H1 (cell line): ENCODE measurements at regions not wholly inside any gene's neighbourhood (a gene's known extent, or its start where the extent isn't known, plus 50 kb on each side); places are given as distances from the start of the nearest gene placed in this dataset.

Experiments used
- CTCF ChIA-PET: fragments of 300-600 bp; sonication (Branson Sonifier 250); formaldehyde crosslinking; loops from one replicate; lab custom pipeline; 2021; ENCODE audit not compliant: partially characterized antibody; lab: Charles Lee
- POLR2A ChIA-PET: fragments of 300-600 bp; sonication (Branson Sonifier 250); formaldehyde crosslinking; loops from one replicate; lab custom pipeline; 2021; ENCODE audit warnings: inconsistent platforms; ENCODE audit not compliant: partially characterized antibody; lab: Charles Lee
- DNase-seq, 2 experiments: peaks; one replicate each; pipeline versions ENCODE4 v3.0.0 to v3.0.0-alpha.2; 2010 to 2022; ENCODE audit warnings: low spot score in 2 of 2, low read depth in 1 of 2, mixed read lengths in 1 of 2
- FAIRE-seq: peaks from 2 replicates; lab custom pipeline; 2011; peaks lifted over from hg19 to GRCh38; lab: Jason Lieb, UNC
- H2AFZ ChIP-seq: 2 replicates; pipeline ENCODE4 v1.8.1; 2012; ENCODE audit warnings: low read length, inconsistent platforms
- H2AK5ac ChIP-seq: 2 replicates; pipeline ENCODE4 v1.6.1; 2013; ENCODE audit warnings: low read depth, low read length
- H2BK120ac ChIP-seq: replicated peaks from 2 replicates; pipeline ENCODE3; 2013; ENCODE audit warnings: low read depth, low read length, inconsistent platforms
- H2BK12ac ChIP-seq: 2 replicates; pipeline ENCODE4 v1.6.1; 2013; ENCODE audit warnings: low read depth, low read length
- H2BK15ac ChIP-seq: 2 replicates; pipeline ENCODE4 v1.6.1; 2013; ENCODE audit warnings: low read length
- H2BK20ac ChIP-seq: 2 replicates; pipeline ENCODE4 v1.6.1; 2013; ENCODE audit warnings: low read length
- H2BK5ac ChIP-seq: 2 replicates; pipeline ENCODE4 v1.6.1; 2013; ENCODE audit warnings: low read depth, low read length
- H3K14ac ChIP-seq: 2 replicates; pipeline ENCODE4 v1.6.1; 2013; ENCODE audit warnings: inconsistent platforms; ENCODE audit not compliant: insufficient read length
- H3K18ac ChIP-seq: 2 replicates; pipeline ENCODE4 v1.6.1; 2013; ENCODE audit warnings: low read length; ENCODE audit errors: extremely low read depth
- H3K23ac ChIP-seq: 2 replicates; pipeline ENCODE4 v1.6.1; 2013; ENCODE audit warnings: inconsistent platforms; ENCODE audit not compliant: insufficient read length
- H3K23me2 ChIP-seq: 2 replicates; pipeline ENCODE4 v1.6.1; 2013; ENCODE audit warnings: low read depth, low read length
- H3K27ac ChIP-seq: 2 replicates; pipeline ENCODE4 v1.6.1; 2011; ENCODE audit warnings: low read depth, low read length, inconsistent platforms
- H3K27me3 ChIP-seq, 4 experiments: replicated peaks in 1 of 4; 1 replicate in 1 of 4; 2 replicates in 3 of 4; pipeline versions ENCODE4 v1.6.1 to v1.8.1; 2011 to 2013; ENCODE audit warnings: low read length in 3 of 4, mild to moderate bottlenecking in 3 of 4, inconsistent platforms in 2 of 4, mixed read lengths in 2 of 4, moderate library complexity in 1 of 4; ENCODE audit not compliant: control insufficient read depth in 3 of 4, insufficient read depth in 3 of 4; ENCODE audit errors: extremely low read depth in 1 of 4
- H3K36me3 ChIP-seq, 4 experiments: 2 replicates each; pipeline versions ENCODE4 v1.6.1 to v1.8.1; 2011 to 2013; ENCODE audit warnings: mild to moderate bottlenecking in 4 of 4, low read length in 3 of 4, moderate library complexity in 2 of 4, control low read depth in 1 of 4, inconsistent platforms in 1 of 4; ENCODE audit not compliant: insufficient read depth in 4 of 4, control insufficient read depth in 2 of 4
- H3K4ac ChIP-seq: replicated peaks from 2 replicates; pipeline ENCODE3; 2013; ENCODE audit warnings: low read length, low read depth, mixed read lengths, inconsistent platforms; ENCODE audit not compliant: insufficient read length
- H3K4me1 ChIP-seq, 4 experiments: replicated peaks in 1 of 4; 1 replicate in 1 of 4; 2 replicates in 3 of 4; pipeline versions ENCODE4 v1.6.1 to v1.8.1; 2011 to 2013; ENCODE audit warnings: low read length in 3 of 4, inconsistent platforms in 2 of 4, mixed read lengths in 1 of 4; ENCODE audit not compliant: insufficient read depth in 4 of 4, control insufficient read depth in 3 of 4
- H3K4me2 ChIP-seq, 2 experiments: 2 replicates each; pipeline versions ENCODE4 v1.6.1 to v1.8.1; 2011 to 2013; ENCODE audit warnings: low read depth in 2 of 2, low read length in 2 of 2, control low read depth in 1 of 2, inconsistent platforms in 1 of 2, mild to moderate bottlenecking in 1 of 2; ENCODE audit not compliant: insufficient read depth in 1 of 2
- H3K4me3 ChIP-seq, 4 experiments: fragments of 200-600, 300-600 bp in 1 of 4; sonication (generic), shearing (Covaris generic), sonication (Bioruptor Twin) in 1 of 4; 2 replicates each; pipeline versions ENCODE4 v1.5.1 to v1.8.1; 2011 to 2016; ENCODE audit warnings: low read length in 4 of 4, low read depth in 3 of 4, control low read depth in 2 of 4, inconsistent platforms in 2 of 4, mild to moderate bottlenecking in 2 of 4, mixed read lengths in 1 of 4, moderate library complexity in 1 of 4; ENCODE audit not compliant: insufficient read depth in 2 of 4; ENCODE audit errors: extremely low read depth in 1 of 4
- H3K56ac ChIP-seq: replicated peaks from 2 replicates; pipeline ENCODE3; 2013; ENCODE audit warnings: low read depth, mild to moderate bottlenecking, mixed read lengths, low read length, inconsistent platforms; ENCODE audit not compliant: insufficient read length
- H3K79me1 ChIP-seq: 2 replicates; pipeline ENCODE4 v1.6.1; 2013; ENCODE audit warnings: low read depth, low read length, control low read depth
- H3K79me2 ChIP-seq, 2 experiments: 2 replicates each; pipeline versions ENCODE4 v1.6.1 to v1.8.1; 2012 to 2013; ENCODE audit warnings: low read length in 2 of 2, mild to moderate bottlenecking in 2 of 2, inconsistent platforms in 1 of 2; ENCODE audit not compliant: insufficient read depth in 2 of 2, control insufficient read depth in 1 of 2
- H3K9ac ChIP-seq, 4 experiments: replicated peaks in 1 of 4; 1 replicate in 1 of 4; 2 replicates in 3 of 4; pipeline versions ENCODE4 v1.6.1 to v1.8.1; 2011 to 2013; ENCODE audit warnings: low read depth in 3 of 4, low read length in 3 of 4, control low read depth in 2 of 4, mild to moderate bottlenecking in 2 of 4, moderate library complexity in 2 of 4, inconsistent platforms in 1 of 4; ENCODE audit errors: extremely low read depth in 1 of 4
- H3K9me3 ChIP-seq, 2 experiments: 2 replicates each; pipeline versions ENCODE4 v1.6.1 to v1.8.1; 2012 to 2013; ENCODE audit warnings: mild to moderate bottlenecking in 2 of 2, moderate library complexity in 2 of 2, control low read depth in 1 of 2, inconsistent platforms in 1 of 2, low read depth in 1 of 2, low read length in 1 of 2, mixed read lengths in 1 of 2; ENCODE audit not compliant: insufficient read depth in 2 of 2
- H4K20me1 ChIP-seq, 2 experiments: replicated peaks in 1 of 2; 2 replicates each; pipeline versions ENCODE3 to v1.8.1; 2011 to 2013; ENCODE audit warnings: inconsistent platforms in 2 of 2, low read length in 2 of 2, mild to moderate bottlenecking in 1 of 2; ENCODE audit not compliant: insufficient read depth in 2 of 2, control insufficient read depth in 1 of 2
- H4K5ac ChIP-seq: 2 replicates; pipeline ENCODE4 v1.6.1; 2013; ENCODE audit warnings: low read length, low read depth, mixed read lengths, inconsistent platforms; ENCODE audit not compliant: insufficient read length
- H4K8ac ChIP-seq: 2 replicates; pipeline ENCODE4 v1.8.0; 2013; ENCODE audit warnings: mild to moderate bottlenecking, moderate library complexity, low read length, inconsistent platforms; ENCODE audit not compliant: insufficient read depth; ENCODE audit errors: extremely low read depth
- H4K91ac ChIP-seq: replicated peaks from 2 replicates; pipeline ENCODE3; 2013; ENCODE audit warnings: low read length, mixed read lengths, inconsistent platforms; ENCODE audit not compliant: insufficient read length
- CEBPB ChIP-seq: IDR thresholded peaks from 2 replicates; pipeline ENCODE4 v1.6.1; 2012; ENCODE audit warnings: low read depth, low read length
- EP300 ChIP-seq, 2 experiments: IDR thresholded peaks; 1 replicate in 1 of 2; 2 replicates in 1 of 2; pipeline ENCODE4 v1.6.1; 2011 to 2012; ENCODE audit warnings: low read depth in 2 of 2, low read length in 2 of 2, mild to moderate bottlenecking in 2 of 2, borderline replicate concordance in 1 of 2, inconsistent platforms in 1 of 2, moderate library complexity in 1 of 2
- JUND ChIP-seq: IDR thresholded peaks from 2 replicates; pipeline ENCODE4 v1.6.1; 2011; ENCODE audit warnings: mild to moderate bottlenecking, improper control_type of control experiment, low read length
- RBBP5 ChIP-seq: IDR thresholded peaks from 2 replicates; pipeline ENCODE4 v1.7.1; 2012; ENCODE audit warnings: low read depth, mild to moderate bottlenecking, inconsistent platforms, low read length, moderate library complexity, borderline replicate concordance
- RNF2 ChIP-seq: fragments of 200-900, 300-1000 bp; sonication (generic); IDR thresholded peaks from 2 replicates; pipeline ENCODE4 v1.7.1; 2016; ENCODE audit warnings: borderline replicate concordance, low read depth, mild to moderate bottlenecking, antibody characterized with exemption, low read length; ENCODE audit not compliant: poor library complexity, severe bottlenecking; ENCODE audit errors: missing control alignments
- RXRA ChIP-seq: IDR thresholded peaks from 2 replicates; pipeline ENCODE4 v1.6.1; 2011; ENCODE audit warnings: low read depth, mild to moderate bottlenecking, low read length, moderate library complexity; ENCODE audit not compliant: insufficient read depth
- SIX5 ChIP-seq: IDR thresholded peaks from 2 replicates; pipeline ENCODE4 v1.6.1; 2011; ENCODE audit warnings: mild to moderate bottlenecking, low read depth, low read length
- SP4 ChIP-seq: IDR thresholded peaks from 2 replicates; pipeline ENCODE4 v1.6.1; 2012; ENCODE audit warnings: low read length, inconsistent platforms
- SRF ChIP-seq: IDR thresholded peaks from 2 replicates; pipeline ENCODE4 v1.6.1; 2011; ENCODE audit warnings: mild to moderate bottlenecking, low read depth, low read length, moderate library complexity
- TAF1 ChIP-seq: IDR thresholded peaks from 2 replicates; pipeline ENCODE4 v1.6.1; 2011; ENCODE audit warnings: mild to moderate bottlenecking, low read depth, low read length
- TAF7 ChIP-seq: optimal IDR thresholded peaks from 2 replicates; pipeline ENCODE3; 2011; ENCODE audit warnings: low read depth, mild to moderate bottlenecking, inconsistent platforms, low read length, moderate library complexity, borderline replicate concordance
- WGBS, 2 experiments: shearing (Covaris generic) in 1 of 2; methylation state at CpG; one replicate each; pipeline versions ENCODE4 v1.1.6 to v1.1.7; 2013 to 2015; ENCODE audit warnings: low lambda C conversion rate in 2 of 2, mixed read lengths in 2 of 2, inconsistent platforms in 1 of 2, low coverage in 1 of 2, missing lambda C conversion rate in 1 of 2; ENCODE audit not compliant: insufficient replicate concordance in 2 of 2, insufficient coverage in 1 of 2, insufficient read length in 1 of 2; ENCODE audit errors: extremely low coverage in 1 of 2, missing lambda C conversion rate in 1 of 2; 5-methylcytosine and 5-hydroxymethylcytosine counted together
- TF ChIP-seq, protein P1 (sequence below): IDR thresholded peaks from 2 replicates; pipeline ENCODE4 v1.6.1; 2012; ENCODE audit warnings: inconsistent platforms
- TF ChIP-seq, protein P2 (sequence below): IDR thresholded peaks from 2 replicates; pipeline ENCODE4 v1.6.1; 2012; ENCODE audit warnings: inconsistent platforms

DNA sequence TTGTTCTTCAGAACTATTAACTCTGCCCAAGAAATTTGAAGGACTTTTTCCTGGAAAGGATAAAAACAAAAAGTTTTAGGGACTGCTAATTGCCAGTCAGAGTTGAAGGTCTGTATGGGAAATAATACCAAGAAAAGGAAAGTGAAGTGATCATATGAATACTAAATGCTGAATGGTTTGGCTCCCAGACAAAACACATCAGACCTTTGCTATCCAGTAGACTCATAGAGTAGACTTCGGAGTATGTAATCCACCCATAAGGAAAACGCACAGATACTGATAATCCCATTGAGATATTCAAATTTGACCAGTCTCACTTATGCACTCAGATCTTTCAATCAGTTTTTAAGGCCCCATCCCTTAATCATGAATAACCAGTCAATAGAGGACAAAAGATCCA, 319.0 kb upstream of the PTGER4 start:
- no peak overlapping the region for H3K4me3 ChIP-seq
- H4K20me1 ChIP-seq, result no peaks in the 10 kb centered on the region
- no peak overlapping the region for H2BK20ac ChIP-seq
- H3K9ac ChIP-seq, result no peak overlapping the region
- no peaks in the 10 kb centered on the region for H3K79me2 ChIP-seq
- no peak overlapping the region for H4K91ac ChIP-seq
- no peak overlapping the region for H3K4me2 ChIP-seq
- H3K27me3 ChIP-seq, result no peaks in the 10 kb centered on the region
- POLR2A ChIA-PET, result no interaction called here
- H3K79me1 ChIP-seq, result no peaks in the 10 kb centered on the region
- H3K4me1 ChIP-seq, result no peaks in the 10 kb centered on the region
- no peak overlapping the region for H3K4ac ChIP-seq
- no peak overlapping the region for H3K14ac ChIP-seq
- H3K27ac ChIP-seq, result no peak overlapping the region
- WGBS, 2 experiments, result 95% methylated on average over 2 of the region's 2 CpGs; no CpG with 5 or more reads in 1 of the 2 experiments
- H3K56ac ChIP-seq, result no peak overlapping the region
- H3K36me3 ChIP-seq, result no peaks in the 10 kb centered on the region
- no peak overlapping the region for H2BK120ac ChIP-seq
- CTCF ChIA-PET, result no interaction called here
- no peak overlapping the region for H2AFZ ChIP-seq
- H2BK15ac ChIP-seq, result no peak overlapping the region
- no peak overlapping the region for H2BK12ac ChIP-seq
- H4K8ac ChIP-seq, result no peak overlapping the region
- peaks cover 3% of the 10 kb centered on the region in 2 experiments; a peak in 1 of 4 replicates for H3K9me3 ChIP-seq
- no peak overlapping the region for H3K23ac ChIP-seq
- H2AK5ac ChIP-seq, result no peak overlapping the region
- no peak overlapping the region for H3K18ac ChIP-seq
- no peak for FAIRE-seq
- no peak overlapping the region for H4K5ac ChIP-seq
- DNase-seq, result no peak
- H3K23me2 ChIP-seq, result no peaks in the 10 kb centered on the region
- no peak overlapping the region for H2BK5ac ChIP-seq
- TF ChIP-seq EP300 (IDR thresholded peaks at IDR 0.05; ENCODE audit: borderline replicate concordance in 1 of 2, low read depth in 2 of 2, low read length in 2 of 2), result no peak
- no peak for TF ChIP-seq TAF1
- no peak for TF ChIP-seq RXRA
- TF ChIP-seq JUND, result no peak
- no peak for TF ChIP-seq CEBPB
- no peak for TF ChIP-seq SIX5
- TF ChIP-seq, protein P1, sequence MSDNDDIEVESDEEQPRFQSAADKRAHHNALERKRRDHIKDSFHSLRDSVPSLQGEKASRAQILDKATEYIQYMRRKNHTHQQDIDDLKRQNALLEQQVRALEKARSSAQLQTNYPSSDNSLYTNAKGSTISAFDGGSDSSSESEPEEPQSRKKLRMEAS, result no peak
- no peak for TF ChIP-seq RNF2
- TF ChIP-seq, protein P2, sequence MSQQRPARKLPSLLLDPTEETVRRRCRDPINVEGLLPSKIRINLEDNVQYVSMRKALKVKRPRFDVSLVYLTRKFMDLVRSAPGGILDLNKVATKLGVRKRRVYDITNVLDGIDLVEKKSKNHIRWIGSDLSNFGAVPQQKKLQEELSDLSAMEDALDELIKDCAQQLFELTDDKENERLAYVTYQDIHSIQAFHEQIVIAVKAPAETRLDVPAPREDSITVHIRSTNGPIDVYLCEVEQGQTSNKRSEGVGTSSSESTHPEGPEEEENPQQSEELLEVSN, result no peak
- no peak for TF ChIP-seq SP4
- TF ChIP-seq SRF, result no peak
- no peak for TF ChIP-seq RBBP5
- TF ChIP-seq TAF7, result no peak
